ENCODE measurements at regions not wholly inside any gene's neighbourhood (a gene's known extent, or its start where the extent isn't known, plus 50 kb on each side); places are given as distances from the start of the nearest gene placed in this dataset.

GRCh38 chr2:16150456-16151280, 210.3 kb downstream of the MYCN start:
- TF ChIP-seq REST (IDR thresholded peaks at IDR 0.05; ENCODE audit: insufficient read depth in 1 of 2, low read depth in 2 of 2, low read length in 2 of 2), result no peak
- no peak for TF ChIP-seq FOXP2 (optimal IDR thresholded peaks at IDR 0.05; ENCODE audit: borderline replicate concordance, extremely low read depth, extremely low read length, insufficient read depth)
- no peak for TF ChIP-seq TAF1 (IDR thresholded peaks at IDR 0.05; ENCODE audit: borderline replicate concordance, insufficient read depth, low read length)
- no peak for TF ChIP-seq POLR2AphosphoS5 (IDR thresholded peaks at IDR 0.05; ENCODE audit: low read depth, low read length)
- no peak for TF ChIP-seq SIN3A (IDR thresholded peaks at IDR 0.05; ENCODE audit: borderline replicate concordance, insufficient read depth, low read length)

GRCh38 chr2:16149349-16150243, 209.2 kb downstream of the MYCN start:
- TF ChIP-seq TAF1 (IDR thresholded peaks at IDR 0.05; ENCODE audit: borderline replicate concordance, insufficient read depth, low read length), result no peak
- TF ChIP-seq REST (IDR thresholded peaks at IDR 0.05; ENCODE audit: insufficient read depth in 1 of 2, low read depth in 2 of 2, low read length in 2 of 2), result no peak
- TF ChIP-seq FOXP2 (optimal IDR thresholded peaks at IDR 0.05; ENCODE audit: borderline replicate concordance, extremely low read depth, extremely low read length, insufficient read depth), result no peak
- TF ChIP-seq POLR2AphosphoS5 (IDR thresholded peaks at IDR 0.05; ENCODE audit: low read depth, low read length), result no peak
- no peak for TF ChIP-seq SIN3A (IDR thresholded peaks at IDR 0.05; ENCODE audit: borderline replicate concordance, insufficient read depth, low read length)

GRCh38 chr2:16148632-16149348, 208.4 kb downstream of the MYCN start:
- no peak for TF ChIP-seq SIN3A (IDR thresholded peaks at IDR 0.05; ENCODE audit: borderline replicate concordance, insufficient read depth, low read length)

- no peak for TF ChIP-seq POLR2AphosphoS5 (IDR thresholded peaks at IDR 0.05; ENCODE audit: low read depth, low read length)
- TF ChIP-seq SIN3A (IDR thresholded peaks at IDR 0.05; ENCODE audit: borderline replicate concordance, insufficient read depth, low read length), result no peak
- TF ChIP-seq REST (IDR thresholded peaks at IDR 0.05; ENCODE audit: insufficient read depth in 1 of 2, low read depth in 2 of 2, low read length in 2 of 2), result no peak
- TF ChIP-seq FOXP2 (optimal IDR thresholded peaks at IDR 0.05; ENCODE audit: borderline replicate concordance, extremely low read depth, extremely low read length, insufficient read depth), result no peak
- no peak for TF ChIP-seq TAF1 (IDR thresholded peaks at IDR 0.05; ENCODE audit: borderline replicate concordance, insufficient read depth, low read length)
These were observed 202.3 kb downstream of the MYCN start for GRCh38 chr2:16142383-16143361.
